Loucy (cell line): ENCODE measurements at regions not wholly inside any gene's neighbourhood (a gene's known extent, or its start where the extent isn't known, plus 50 kb on each side); places are given as distances from the start of the nearest gene placed in this dataset.

Experiments
- EZH2phosphoT487 ChIP-seq: fragments of 200-600 bp; IDR thresholded peaks from 2 replicates; pipeline ENCODE4 v1.6.1; 2018; ENCODE audit warnings: antibody characterized with exemption, mild to moderate bottlenecking, moderate library complexity, borderline replicate concordance
- TF ChIP-seq, protein P1 (sequence below): fragments of 200-600 bp; sonication (generic); conservative IDR thresholded peaks from 2 replicates; pipeline ENCODE4 v1.5.1; 2014; ENCODE audit warnings: mild to moderate bottlenecking, antibody characterized with exemption, low read length

DNA sequence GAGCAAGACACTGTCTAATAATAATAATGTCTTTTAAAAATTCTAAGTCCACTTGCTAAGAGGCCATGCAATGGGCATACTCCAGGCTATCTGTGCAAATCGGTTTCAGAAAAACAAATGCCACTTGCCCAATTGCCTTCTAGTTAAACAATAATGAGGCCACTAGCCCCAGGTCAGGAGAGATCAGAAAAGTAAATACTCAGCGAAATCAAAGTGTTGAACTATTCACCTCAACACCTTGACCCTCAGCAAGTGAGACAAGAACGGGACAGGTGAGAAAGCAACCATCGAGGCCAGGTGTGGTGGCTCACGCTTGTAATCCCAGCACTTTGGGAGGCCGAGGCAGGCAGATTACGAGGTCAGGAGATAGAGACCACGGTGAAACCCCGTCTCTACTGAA is 72.3 kb upstream of the SYN3 start:
- TF ChIP-seq, protein P1, sequence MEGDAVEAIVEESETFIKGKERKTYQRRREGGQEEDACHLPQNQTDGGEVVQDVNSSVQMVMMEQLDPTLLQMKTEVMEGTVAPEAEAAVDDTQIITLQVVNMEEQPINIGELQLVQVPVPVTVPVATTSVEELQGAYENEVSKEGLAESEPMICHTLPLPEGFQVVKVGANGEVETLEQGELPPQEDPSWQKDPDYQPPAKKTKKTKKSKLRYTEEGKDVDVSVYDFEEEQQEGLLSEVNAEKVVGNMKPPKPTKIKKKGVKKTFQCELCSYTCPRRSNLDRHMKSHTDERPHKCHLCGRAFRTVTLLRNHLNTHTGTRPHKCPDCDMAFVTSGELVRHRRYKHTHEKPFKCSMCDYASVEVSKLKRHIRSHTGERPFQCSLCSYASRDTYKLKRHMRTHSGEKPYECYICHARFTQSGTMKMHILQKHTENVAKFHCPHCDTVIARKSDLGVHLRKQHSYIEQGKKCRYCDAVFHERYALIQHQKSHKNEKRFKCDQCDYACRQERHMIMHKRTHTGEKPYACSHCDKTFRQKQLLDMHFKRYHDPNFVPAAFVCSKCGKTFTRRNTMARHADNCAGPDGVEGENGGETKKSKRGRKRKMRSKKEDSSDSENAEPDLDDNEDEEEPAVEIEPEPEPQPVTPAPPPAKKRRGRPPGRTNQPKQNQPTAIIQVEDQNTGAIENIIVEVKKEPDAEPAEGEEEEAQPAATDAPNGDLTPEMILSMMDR = no peak
- no peak for TF ChIP-seq EZH2phosphoT487
